Heart left ventricle (tissue), 13 donors: ENCODE measurements at regions not wholly inside any gene's neighbourhood (a gene's known extent, or its start where the extent isn't known, plus 50 kb on each side); places are given as distances from the start of the nearest gene placed in this dataset.

Source experiments
- POLR2A ChIP-seq, 2 donors: fragments of 450-650 bp; IDR thresholded peaks; one replicate each; pipeline ENCODE4 v1.6.1; 2017; ENCODE audit warnings: antibody characterized with exemption in 2 of 2, mild to moderate bottlenecking in 2 of 2, moderate library complexity in 2 of 2
- TF ChIP-seq, protein P1 (sequence below), 12 donors: fragments of 200-600 bp; sonication (generic) in 4 of 12; IDR thresholded peaks; one replicate each; pipeline versions ENCODE4 v1.5.0 to v1.8.0; 2018 to 2022; ENCODE audit warnings: antibody characterized with exemption in 12 of 12, mild to moderate bottlenecking in 5 of 12
- donor health status: ischemic (EF 13 %, LVEDD 7.1; RV severe dilation, severe dysfunction).
- donor health status: DM: no; HTN: yes; CAD: no.
- donor health status: DM: no; HTN: no; CAD: no.
- donor health status: ischemic (EF 25% LVEDD 6.9; RV normal size, moderate dysfunction).
- donor health status: ischemic (EF 25% LVEDD 5.7; RV mildly dilated, moderate dysfunction).
- donor health status: ischemic (EF 35%, LVEDD 5.7; RV mildly dilated, moderate dysfunction).
- donor health status: nonischemic (EF 11% LVEDD 7.7; RV severe dilation, severe dysfunction).
- donor health status: DM: yes; HTN: yes; CAD: no.
- donor health status: PGD.
- donor health status: ischemic (EF 29% LVEDD 5.4; RV normal size, mild dysfunction).
- donor health status: nonischemic (EF 23%, LVEDD 6.1; RV moderate dilation, normal function).

DNA sequence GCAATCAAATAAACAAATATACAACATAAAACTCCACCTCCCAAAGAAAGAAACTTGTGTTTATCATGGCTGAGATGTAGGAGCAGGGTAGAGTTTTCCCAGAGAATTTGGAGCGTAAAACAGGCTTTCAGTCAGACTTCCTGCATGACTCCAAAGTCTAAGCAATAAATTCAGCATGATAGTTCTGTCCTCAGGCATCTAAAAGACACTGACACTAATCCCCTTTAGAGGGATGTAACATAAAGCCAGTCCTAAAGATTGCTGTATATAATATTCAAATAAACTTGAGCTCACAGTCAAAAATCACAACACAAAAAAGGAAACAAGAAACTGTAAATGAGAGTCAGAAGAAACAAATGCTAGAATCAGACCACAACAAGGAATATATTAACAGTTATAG, 234.4 kb downstream of the CENPW start:
- TF ChIP-seq, protein P1, sequence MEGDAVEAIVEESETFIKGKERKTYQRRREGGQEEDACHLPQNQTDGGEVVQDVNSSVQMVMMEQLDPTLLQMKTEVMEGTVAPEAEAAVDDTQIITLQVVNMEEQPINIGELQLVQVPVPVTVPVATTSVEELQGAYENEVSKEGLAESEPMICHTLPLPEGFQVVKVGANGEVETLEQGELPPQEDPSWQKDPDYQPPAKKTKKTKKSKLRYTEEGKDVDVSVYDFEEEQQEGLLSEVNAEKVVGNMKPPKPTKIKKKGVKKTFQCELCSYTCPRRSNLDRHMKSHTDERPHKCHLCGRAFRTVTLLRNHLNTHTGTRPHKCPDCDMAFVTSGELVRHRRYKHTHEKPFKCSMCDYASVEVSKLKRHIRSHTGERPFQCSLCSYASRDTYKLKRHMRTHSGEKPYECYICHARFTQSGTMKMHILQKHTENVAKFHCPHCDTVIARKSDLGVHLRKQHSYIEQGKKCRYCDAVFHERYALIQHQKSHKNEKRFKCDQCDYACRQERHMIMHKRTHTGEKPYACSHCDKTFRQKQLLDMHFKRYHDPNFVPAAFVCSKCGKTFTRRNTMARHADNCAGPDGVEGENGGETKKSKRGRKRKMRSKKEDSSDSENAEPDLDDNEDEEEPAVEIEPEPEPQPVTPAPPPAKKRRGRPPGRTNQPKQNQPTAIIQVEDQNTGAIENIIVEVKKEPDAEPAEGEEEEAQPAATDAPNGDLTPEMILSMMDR (IDR thresholded peaks at IDR 0.05) = no peak
- no peak for TF ChIP-seq POLR2A (IDR thresholded peaks at IDR 0.05)
